Inferior parietal cortex (tissue), 1 donor: ENCODE measurements at regions not wholly inside any gene's neighbourhood (a gene's known extent, or its start where the extent isn't known, plus 50 kb on each side); places are given as distances from the start of the nearest gene placed in this dataset.

ENCODE experiments used
- DNase-seq: peaks from one replicate; pipeline ENCODE4 v3.0.0-alpha.2; 2016; ENCODE audit errors: extremely low spot score

GRCh38 chr4:188536826-188537225 is 397.6 kb downstream of the TRIML1 start:
- no peak for DNase-seq

GRCh38 chr4:188550296-188550695 is 411.1 kb downstream of the TRIML1 start:
- DNase-seq, result no peak

- no peak for DNase-seq
These were observed 411.9 kb downstream of the TRIML1 start for GRCh38 chr4:188551156-188551555.

- no peak for DNase-seq
These were observed 413.6 kb downstream of the TRIML1 start for GRCh38 chr4:188552741-188553275.

GRCh38 chr4:188554413-188554812 is 415.2 kb downstream of the TRIML1 start:
- no peak for DNase-seq

- DNase-seq, result no peak
These were observed 433.9 kb downstream of the TRIML1 start for GRCh38 chr4:188573104-188573503.

- no peak for DNase-seq
These were observed 439.4 kb downstream of the TRIML1 start for GRCh38 chr4:188578657-188579056.

- no peak for DNase-seq
These were observed 456.8 kb downstream of the TRIML1 start for GRCh38 chr4:188596021-188596420.

GRCh38 chr4:188603646-188604045 is 464.4 kb downstream of the TRIML1 start:
- no peak for DNase-seq

- DNase-seq, result no peak
These were observed 467.4 kb downstream of the TRIML1 start for GRCh38 chr4:188606635-188607034.

- no peak for DNase-seq
These were observed 471.9 kb downstream of the TRIML1 start for GRCh38 chr4:188611143-188611542.

- DNase-seq, result no peak
These were observed 473.4 kb downstream of the TRIML1 start for GRCh38 chr4:188612659-188613058.

- no peak for DNase-seq
These were observed 474.7 kb downstream of the TRIML1 start for GRCh38 chr4:188613976-188614375.

- DNase-seq, result no peak
These were observed 480.4 kb downstream of the TRIML1 start for GRCh38 chr4:188619456-188620149.

- no peak for DNase-seq
These were observed 481.4 kb downstream of the TRIML1 start for GRCh38 chr4:188620608-188621007.

- no peak for DNase-seq
These were observed 484.1 kb downstream of the TRIML1 start for GRCh38 chr4:188623314-188623854.

GRCh38 chr4:188624370-188624769 is 485.1 kb downstream of the TRIML1 start:
- DNase-seq, result no peak

- DNase-seq, result no peak
These were observed 488.7 kb downstream of the TRIML1 start for GRCh38 chr4:188627892-188628291.

GRCh38 chr4:188639479-188640100 is 500.3 kb downstream of the TRIML1 start:
- no peak for DNase-seq

- no peak for DNase-seq
These were observed 508.7 kb downstream of the TRIML1 start for GRCh38 chr4:188647820-188648370.

GRCh38 chr4:188649635-188650034 is 510.4 kb downstream of the TRIML1 start:
- no peak for DNase-seq

GRCh38 chr4:188650516-188650915 is 511.3 kb downstream of the TRIML1 start:
- no peak for DNase-seq

- no peak for DNase-seq
These were observed 518.1 kb downstream of the TRIML1 start for GRCh38 chr4:188657365-188657764.
